ENCODE measurements at regions not wholly inside any gene's neighbourhood (a gene's known extent, or its start where the extent isn't known, plus 50 kb on each side); places are given as distances from the start of the nearest gene placed in this dataset.

DNA sequence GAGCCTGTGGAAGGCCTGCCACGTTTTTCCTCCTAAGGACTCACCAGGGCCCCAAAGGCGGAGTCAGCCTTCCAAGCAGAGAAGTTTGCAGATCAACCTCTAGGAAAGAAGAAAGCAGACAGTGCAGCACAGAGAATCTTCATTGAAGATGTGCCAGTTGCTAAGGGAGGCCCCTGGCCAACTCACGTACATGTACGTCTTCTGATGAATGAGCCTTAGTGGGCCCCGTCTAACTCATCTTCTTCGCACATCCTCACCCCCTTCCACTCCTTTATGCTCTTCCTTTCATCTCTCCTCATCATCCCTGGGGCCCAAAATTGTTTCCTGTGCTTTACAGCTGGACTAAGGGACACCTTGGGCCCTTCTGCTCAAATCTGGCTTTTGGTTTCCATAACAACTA is 703.0 kb upstream of the TBX3 start:
- DNase-seq, result no peak
- Histone ChIP-seq H4K20me1 (ENCODE audit: insufficient read depth, low read length) (no peaks in the 10 kb centered on the region), H3K27me3 (ENCODE audit: control insufficient read depth in 2 of 2, insufficient read depth in 2 of 2, low read length in 2 of 2) (no peaks in the 10 kb centered on the region), H3K27ac (ENCODE audit: low read depth in 1 of 2, low read length in 2 of 2) (no peak overlapping the region), H3K79me2 (ENCODE audit: insufficient read depth, low read length) (no peaks in the 10 kb centered on the region), H3K36me3 (replicated peaks in 1 of 2; ENCODE audit: control insufficient read depth in 1 of 2, insufficient read depth in 2 of 2, low read length in 2 of 2) (no peaks in the 10 kb centered on the region), H3K4me3 (replicated peaks in 1 of 3; ENCODE audit: low read depth in 2 of 3, low read length in 3 of 3) (no peak overlapping the region), H3K9ac (ENCODE audit: insufficient read depth, low read length, poor library complexity, severe bottlenecking) (no peak overlapping the region), H3K4me1 (ENCODE audit: control insufficient read depth in 1 of 2, insufficient read depth in 2 of 2, low read length in 2 of 2) (peaks cover 0 to 3% of the 10 kb centered on the region in 2 donors), H3K4me2 (replicated peaks; ENCODE audit: extremely low read depth, low read length, poor library complexity, severe bottlenecking) (no peak overlapping the region), H2AFZ (ENCODE audit: insufficient read depth, low read depth, low read length, poor library complexity, severe bottlenecking) (no peak overlapping the region), H3K9me3 (replicated peaks in 1 of 2; ENCODE audit: control insufficient read depth in 1 of 2, insufficient read depth in 1 of 2, low read length in 2 of 2) (peaks cover 0 to 6% of the 10 kb centered on the region in 2 donors)
- Mint-ChIP-seq H3K9me3 (peaks cover 0 to 6% (median 2%) of the 10 kb centered on the region in 7 donors), H3K36me3 (no peaks in the 10 kb centered on the region), H3K4me3 (no peak overlapping the region), H3K4me1 (peaks cover 4% of the 10 kb centered on the region), H3K27ac (no peak overlapping the region), H3K27me3 (ENCODE audit: low read depth in 3 of 3) (peaks cover 0 to 4% (median 2%) of the 10 kb centered on the region in 3 donors)
- WGBS (ENCODE audit: insufficient coverage), result 92% methylated on average over 6 of the region's 6 CpGs
- intact Hi-C loops (cut with micrococcal nuclease), result no loop called here
- TF ChIP-seq, protein P1, sequence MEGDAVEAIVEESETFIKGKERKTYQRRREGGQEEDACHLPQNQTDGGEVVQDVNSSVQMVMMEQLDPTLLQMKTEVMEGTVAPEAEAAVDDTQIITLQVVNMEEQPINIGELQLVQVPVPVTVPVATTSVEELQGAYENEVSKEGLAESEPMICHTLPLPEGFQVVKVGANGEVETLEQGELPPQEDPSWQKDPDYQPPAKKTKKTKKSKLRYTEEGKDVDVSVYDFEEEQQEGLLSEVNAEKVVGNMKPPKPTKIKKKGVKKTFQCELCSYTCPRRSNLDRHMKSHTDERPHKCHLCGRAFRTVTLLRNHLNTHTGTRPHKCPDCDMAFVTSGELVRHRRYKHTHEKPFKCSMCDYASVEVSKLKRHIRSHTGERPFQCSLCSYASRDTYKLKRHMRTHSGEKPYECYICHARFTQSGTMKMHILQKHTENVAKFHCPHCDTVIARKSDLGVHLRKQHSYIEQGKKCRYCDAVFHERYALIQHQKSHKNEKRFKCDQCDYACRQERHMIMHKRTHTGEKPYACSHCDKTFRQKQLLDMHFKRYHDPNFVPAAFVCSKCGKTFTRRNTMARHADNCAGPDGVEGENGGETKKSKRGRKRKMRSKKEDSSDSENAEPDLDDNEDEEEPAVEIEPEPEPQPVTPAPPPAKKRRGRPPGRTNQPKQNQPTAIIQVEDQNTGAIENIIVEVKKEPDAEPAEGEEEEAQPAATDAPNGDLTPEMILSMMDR (IDR thresholded peaks at IDR 0.05), result no peak

DNA sequence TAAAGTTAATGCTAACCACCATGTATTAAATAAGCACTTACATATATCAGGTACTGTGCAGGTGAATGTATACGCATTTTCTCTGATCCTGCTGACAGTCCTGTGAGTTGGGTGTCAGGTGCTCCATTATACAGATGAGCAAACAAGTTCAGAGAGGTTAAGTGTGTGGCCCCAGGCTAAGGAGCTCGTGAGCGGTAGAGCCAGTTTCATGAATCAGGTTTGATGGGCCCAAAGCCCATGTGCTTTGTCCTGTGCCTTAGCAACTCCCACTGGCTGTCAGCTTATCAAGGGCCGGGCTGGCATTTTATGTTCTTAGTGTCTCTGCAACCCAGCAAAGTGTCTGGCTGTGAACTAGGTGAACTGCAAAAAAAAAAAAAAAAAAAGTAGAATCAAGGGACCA is 701.2 kb upstream of the TBX3 start:
- DNase-seq, result no peak
- Histone ChIP-seq H3K9me3 (replicated peaks in 1 of 2; ENCODE audit: control insufficient read depth in 1 of 2, insufficient read depth in 1 of 2, low read length in 2 of 2) (no peaks in the 10 kb centered on the region), H3K4me3 (replicated peaks in 1 of 3; ENCODE audit: low read depth in 2 of 3, low read length in 3 of 3) (no peak overlapping the region), H3K9ac (ENCODE audit: insufficient read depth, low read length, poor library complexity, severe bottlenecking) (no peak overlapping the region), H3K27me3 (ENCODE audit: control insufficient read depth in 2 of 2, insufficient read depth in 2 of 2, low read length in 2 of 2) (no peaks in the 10 kb centered on the region), H3K4me2 (replicated peaks; ENCODE audit: extremely low read depth, low read length, poor library complexity, severe bottlenecking) (no peak overlapping the region), H4K20me1 (ENCODE audit: insufficient read depth, low read length) (no peaks in the 10 kb centered on the region), H2AFZ (ENCODE audit: insufficient read depth, low read depth, low read length, poor library complexity, severe bottlenecking) (no peak overlapping the region), H3K79me2 (ENCODE audit: insufficient read depth, low read length) (no peaks in the 10 kb centered on the region), H3K27ac (ENCODE audit: low read depth in 1 of 2, low read length in 2 of 2) (no peak overlapping the region), H3K36me3 (replicated peaks in 1 of 2; ENCODE audit: control insufficient read depth in 1 of 2, insufficient read depth in 2 of 2, low read length in 2 of 2) (no peaks in the 10 kb centered on the region), H3K4me1 (ENCODE audit: control insufficient read depth in 1 of 2, insufficient read depth in 2 of 2, low read length in 2 of 2) (peaks cover 0 to 10% of the 10 kb centered on the region in 2 donors)
- 97% methylated on average over 3 of the region's 4 CpGs for WGBS (ENCODE audit: insufficient coverage)
- Mint-ChIP-seq H3K4me1 (peaks cover 13% of the 10 kb centered on the region), H3K36me3 (no peaks in the 10 kb centered on the region), H3K27ac (no peak overlapping the region), H3K27me3 (ENCODE audit: low read depth in 3 of 3) (peaks cover 2 to 7% (median 2%) of the 10 kb centered on the region in 3 donors), H3K9me3 (peaks cover 0 to 5% (median 1%) of the 10 kb centered on the region in 7 donors), H3K4me3 (no peak overlapping the region)
- intact Hi-C loops (cut with micrococcal nuclease), result no loop called here
- TF ChIP-seq, protein P1 (IDR thresholded peaks at IDR 0.05), result no peak
